ENCODE measurements at regions not wholly inside any gene's neighbourhood (a gene's known extent, or its start where the extent isn't known, plus 50 kb on each side); places are given as distances from the start of the nearest gene placed in this dataset.
A peak's percentile ranks its signal among the peaks of the same experiment; 100 is the strongest.

DNA sequence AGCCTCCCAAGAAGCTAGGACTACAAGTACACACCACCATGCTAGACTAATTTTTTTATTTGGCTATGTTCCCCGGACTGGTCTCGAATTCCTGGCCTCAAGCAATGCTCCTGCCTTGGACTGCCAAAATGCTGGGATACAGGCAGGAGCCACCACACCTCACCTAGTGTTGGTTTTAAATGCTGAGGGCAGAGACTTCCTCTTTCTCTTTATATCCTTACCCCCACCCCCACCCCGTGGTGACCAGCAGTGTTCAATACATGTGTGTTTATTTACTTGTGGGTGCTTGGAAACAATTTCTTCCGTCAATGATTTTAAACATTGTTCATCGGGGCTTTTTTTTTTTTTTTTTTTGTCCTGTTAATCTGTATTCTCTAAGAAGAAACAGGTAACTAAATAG lies 158.9 kb downstream of the ZBTB18 start:
- no peak overlapping the region for H2AFZ ChIP-seq (ENCODE audit: control insufficient read depth, low read depth, low read length)
- H3K4me2 ChIP-seq (ENCODE audit: control insufficient read depth, insufficient read depth) = no peak overlapping the region
- H3K36me3 ChIP-seq (ENCODE audit: control insufficient read depth in 2 of 2, insufficient read depth in 2 of 2, low read length in 1 of 2) = no peaks in the 10 kb centered on the region
- SMC1A ChIA-PET (ENCODE audit: uncharacterized antibody, unreplicated experiment) = interaction anchor here (1.4 kb wide), 1 partner anchor 159 kb away, joined by 3 read pairs; the partner anchor contains the start of gene ZBTB18
- POLR2A ChIA-PET = interaction anchor here (0.7 kb wide), 1 partner anchor 427 kb away, joined by 4 read pairs; no protein-coding TSS in a partner anchor
- DNase-seq (ENCODE audit: low read depth, low spot score) = no peak
- peak; percentile 41; the same call in 1 of the 3 replicates for ATAC-seq
- BruUV-seq (replicated peaks) = no TSS peak
- in situ Hi-C loops (cut with MboI) = no loop called here
- no peak for FAIRE-seq
- H3K4me1 ChIP-seq (ENCODE audit: control insufficient read depth, insufficient read depth, low read length) = no peaks in the 10 kb centered on the region
- CTCF ChIA-PET = interaction anchor here (0.7 kb wide), 1 partner anchor 125 kb away, joined by 4 read pairs; no protein-coding TSS in a partner anchor
- H4K20me1 ChIP-seq (ENCODE audit: control insufficient read depth, insufficient read depth) = no peaks in the 10 kb centered on the region
- H3K27ac ChIP-seq (ENCODE audit: control insufficient read depth, insufficient read depth) = no peak overlapping the region
- no peaks in the 10 kb centered on the region for H3K79me2 ChIP-seq (ENCODE audit: control insufficient read depth, insufficient read depth, low read length)
- H3K9ac ChIP-seq (ENCODE audit: control insufficient read depth, insufficient read depth, low read length) = no peak overlapping the region
- no peaks in the 10 kb centered on the region; a peak in 1 of 4 replicates for H3K27me3 ChIP-seq (replicated peaks in 1 of 2; ENCODE audit: control insufficient read depth in 2 of 2, insufficient read depth in 2 of 2, low read length in 1 of 2)
- intact Hi-C loops (cut with micrococcal nuclease; ENCODE audit: unreplicated experiment) = no loop called here
- WGBS (ENCODE audit: insufficient coverage, insufficient replicate concordance, low lambda C conversion rate, missing lambda C conversion rate) = 0% methylated on average over 5 of the region's 5 CpGs
- RAD21 ChIA-PET (ENCODE audit: unreplicated experiment) = no interaction called here
- no peak overlapping the region for H3K4me3 ChIP-seq
- no peaks in the 10 kb centered on the region for H3K9me3 ChIP-seq (replicated peaks; ENCODE audit: control insufficient read depth, insufficient read depth, low read length)
- TF ChIP-seq, protein P1, sequence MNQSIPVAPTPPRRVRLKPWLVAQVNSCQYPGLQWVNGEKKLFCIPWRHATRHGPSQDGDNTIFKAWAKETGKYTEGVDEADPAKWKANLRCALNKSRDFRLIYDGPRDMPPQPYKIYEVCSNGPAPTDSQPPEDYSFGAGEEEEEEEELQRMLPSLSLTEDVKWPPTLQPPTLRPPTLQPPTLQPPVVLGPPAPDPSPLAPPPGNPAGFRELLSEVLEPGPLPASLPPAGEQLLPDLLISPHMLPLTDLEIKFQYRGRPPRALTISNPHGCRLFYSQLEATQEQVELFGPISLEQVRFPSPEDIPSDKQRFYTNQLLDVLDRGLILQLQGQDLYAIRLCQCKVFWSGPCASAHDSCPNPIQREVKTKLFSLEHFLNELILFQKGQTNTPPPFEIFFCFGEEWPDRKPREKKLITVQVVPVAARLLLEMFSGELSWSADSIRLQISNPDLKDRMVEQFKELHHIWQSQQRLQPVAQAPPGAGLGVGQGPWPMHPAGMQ (IDR thresholded peaks at IDR 0.05; ENCODE audit: borderline replicate concordance) = no peak
- TF ChIP-seq, protein P2, sequence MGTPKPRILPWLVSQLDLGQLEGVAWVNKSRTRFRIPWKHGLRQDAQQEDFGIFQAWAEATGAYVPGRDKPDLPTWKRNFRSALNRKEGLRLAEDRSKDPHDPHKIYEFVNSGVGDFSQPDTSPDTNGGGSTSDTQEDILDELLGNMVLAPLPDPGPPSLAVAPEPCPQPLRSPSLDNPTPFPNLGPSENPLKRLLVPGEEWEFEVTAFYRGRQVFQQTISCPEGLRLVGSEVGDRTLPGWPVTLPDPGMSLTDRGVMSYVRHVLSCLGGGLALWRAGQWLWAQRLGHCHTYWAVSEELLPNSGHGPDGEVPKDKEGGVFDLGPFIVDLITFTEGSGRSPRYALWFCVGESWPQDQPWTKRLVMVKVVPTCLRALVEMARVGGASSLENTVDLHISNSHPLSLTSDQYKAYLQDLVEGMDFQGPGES (IDR thresholded peaks at IDR 0.05) = no peak
- TF ChIP-seq NR2C1 (IDR thresholded peaks at IDR 0.05) (no peak), GATAD2B (conservative IDR thresholded peaks at IDR 0.05; ENCODE audit: low read depth) (no peak), ZNF687 (IDR thresholded peaks at IDR 0.05) (no peak), CHD4 (IDR thresholded peaks at IDR 0.05) (no peak), CHD2 (IDR thresholded peaks at IDR 0.05; ENCODE audit: borderline replicate concordance, low read depth, low read length) (no peak), TCF3 (IDR thresholded peaks at IDR 0.05; ENCODE audit: borderline replicate concordance, insufficient read depth, low read depth, low read length) (no peak), SPI1 (IDR thresholded peaks at IDR 0.05; ENCODE audit: borderline replicate concordance, insufficient read depth, low read depth, low read length) (peak; percentile 67; the same call in 1 of the 2 replicates)
